K562 (cell line): ENCODE measurements at regions not wholly inside any gene's neighbourhood (a gene's known extent, or its start where the extent isn't known, plus 50 kb on each side); places are given as distances from the start of the nearest gene placed in this dataset.

Experiments used
- ATAC-seq: fragments of 200-7000 bp; cut with Tn5 transposase; 3 replicates; pipeline ENCODE4 v1.9.1; 2020; ENCODE audit warnings: moderate library complexity
- BruUV-seq: library from RNA; stranded (reverse); fragments of 400-500 nt; replicated peaks from 2 replicates; lab custom pipeline; 2021; lab: Mats Ljungman, UMichigan
- CTCF ChIA-PET: fragments of 300-600 bp; formaldehyde crosslinking; extraction: SDS; loops from one replicate; lab custom pipeline; 2021; ENCODE audit warnings: low intra/inter-chr PET ratio; lab: Yijun Ruan, JAX
- POLR2A ChIA-PET: fragments of 300-600, 350-650 bp; sonication (Branson Sonifier 250); formaldehyde crosslinking; extraction: SDS; loops from one replicate; lab custom pipeline; 2021; ENCODE audit warnings: antibody characterized with exemption, inconsistent platforms; lab: Yijun Ruan, JAX
- DNase-seq, 4 experiments: peaks; one replicate each; pipeline versions ENCODE4 v3.0.0 to v3.0.0-alpha.2; 2011 to 2018; ENCODE audit warnings: low spot score in 3 of 4, mixed read lengths in 3 of 4; ENCODE audit errors: extremely low read depth in 1 of 4
- FAIRE-seq: peaks from 2 replicates; lab custom pipeline; 2011; peaks lifted over from hg19 to GRCh38; lab: Jason Lieb, UNC
- H2AFZ ChIP-seq: 2 replicates; pipeline ENCODE4 v1.6.0; 2011; ENCODE audit warnings: low read depth, low read length, control low read depth, inconsistent platforms
- H3K27ac ChIP-seq: fragments of 200-600 bp; 3 replicates; pipeline ENCODE4 v1.8.0; 2011; ENCODE audit warnings: low read depth, mild to moderate bottlenecking, control low read depth, inconsistent platforms, low read length, moderate library complexity, mixed read lengths; ENCODE audit errors: extremely low read depth
- H3K27me3 ChIP-seq, 2 experiments: fragments of 300-600 bp in 1 of 2; 2 replicates in 1 of 2; 3 replicates in 1 of 2; pipeline versions ENCODE4 v1.6.0 to v1.8.0; 2011; ENCODE audit warnings: inconsistent platforms in 2 of 2, low read length in 2 of 2, mild to moderate bottlenecking in 1 of 2, mixed read lengths in 1 of 2, moderate library complexity in 1 of 2; ENCODE audit not compliant: control insufficient read depth in 2 of 2, insufficient read depth in 2 of 2
- H3K36me3 ChIP-seq: fragments of 300-600 bp; 3 replicates; pipeline ENCODE4 v1.8.0; 2011; ENCODE audit warnings: mild to moderate bottlenecking, low read length, inconsistent platforms; ENCODE audit not compliant: control insufficient read depth, insufficient read depth
- H3K4me1 ChIP-seq, 2 experiments: fragments of 200-600 bp in 1 of 2; replicated peaks in 1 of 2; 2 replicates in 1 of 2; 3 replicates in 1 of 2; pipeline versions ENCODE4 v1.5.1 to v1.8.0; 2011; ENCODE audit warnings: inconsistent platforms in 2 of 2, low read length in 2 of 2, mild to moderate bottlenecking in 1 of 2, mixed read lengths in 1 of 2, moderate library complexity in 1 of 2; ENCODE audit not compliant: control insufficient read depth in 2 of 2, insufficient read depth in 2 of 2
- H3K4me2 ChIP-seq: 2 replicates; pipeline ENCODE4 v1.6.1; 2011; ENCODE audit warnings: low read length, control low read depth, inconsistent platforms, mixed read lengths; ENCODE audit not compliant: insufficient read depth
- H3K4me3 ChIP-seq: fragments of 200-600 bp; sonication (generic), shearing (Covaris generic); 2 replicates; pipeline ENCODE4 v1.5.1; 2016; ENCODE audit warnings: control low read depth, inconsistent platforms
- H3K79me2 ChIP-seq: fragments of 200-600 bp; 3 replicates; pipeline ENCODE4 v1.8.0; 2011; ENCODE audit warnings: low read length, inconsistent platforms; ENCODE audit not compliant: control insufficient read depth, insufficient read depth
- H3K9ac ChIP-seq, 2 experiments: 2 replicates each; pipeline versions ENCODE4 v1.6.0 to v1.6.1; 2011; ENCODE audit warnings: low read depth in 2 of 2, low read length in 2 of 2, control low read depth in 1 of 2, inconsistent platforms in 1 of 2, mild to moderate bottlenecking in 1 of 2, mixed read lengths in 1 of 2; ENCODE audit not compliant: insufficient read depth in 1 of 2
- H3K9me1 ChIP-seq: one replicate; pipeline ENCODE4 v1.6.0; 2011; ENCODE audit warnings: inconsistent platforms, mild to moderate bottlenecking, low read length, moderate library complexity; ENCODE audit not compliant: control insufficient read depth, insufficient read depth
- H3K9me3 ChIP-seq: replicated peaks from 2 replicates; pipeline ENCODE4 v1.5.1; 2011; ENCODE audit warnings: low read depth, low read length, inconsistent platforms; ENCODE audit not compliant: control insufficient read depth, insufficient read depth
- H4K20me1 ChIP-seq: replicated peaks from 2 replicates; pipeline ENCODE4 v1.6.1; 2011; ENCODE audit warnings: low read length, inconsistent platforms, mixed read lengths; ENCODE audit not compliant: control insufficient read depth, insufficient read depth
- CGGBP1 ChIP-seq: fragments of 250-450 bp; sonication (Bioruptor Pico); IDR thresholded peaks from 2 replicates; pipeline ENCODE4 v1.9.0; 2021; ENCODE audit warnings: mild to moderate bottlenecking
- HOXB6 ChIP-seq: fragments of 250-450 bp; sonication (Bioruptor Pico); IDR thresholded peaks from 2 replicates; pipeline ENCODE4 v1.5.1; 2022; ENCODE audit warnings: mild to moderate bottlenecking, borderline replicate concordance
- HSF4 ChIP-seq: fragments of 250-450 bp; sonication (Bioruptor Pico); IDR thresholded peaks from 2 replicates; pipeline ENCODE4 v2.1.2; 2022; ENCODE audit warnings: mild to moderate bottlenecking, moderate library complexity, borderline replicate concordance
- MAFF ChIP-seq: IDR thresholded peaks from 2 replicates; pipeline ENCODE4 v1.6.1; 2012; ENCODE audit warnings: low read length, improper control_type of control experiment
- MAFG ChIP-seq: fragments of 450-650 bp; conservative IDR thresholded peaks from 2 replicates; pipeline ENCODE4 v1.6.1; 2016; ENCODE audit warnings: missing genetic modification characterization, missing compliant biosample characterization
- MECOM ChIP-seq: fragments of 250-450 bp; sonication (Bioruptor Pico); IDR thresholded peaks from 2 replicates; pipeline ENCODE4 v1.8.0; 2022; ENCODE audit warnings: inconsistent platforms
- PTTG1 ChIP-seq: fragments of 450-650 bp; IDR thresholded peaks from 2 replicates; pipeline ENCODE4 v1.6.1; 2016; ENCODE audit warnings: low read depth, mild to moderate bottlenecking, missing genetic modification characterization, missing compliant biosample characterization
- RUNX1 ChIP-seq: sonication (generic); IDR thresholded peaks from 2 replicates; pipeline ENCODE4 v1.6.1; 2016; ENCODE audit warnings: antibody characterized with exemption, low read depth
- SMARCB1 ChIP-seq: IDR thresholded peaks from 2 replicates; pipeline ENCODE4 v1.6.1; 2011; ENCODE audit warnings: improper control_type of control experiment, low read depth; ENCODE audit not compliant: insufficient read length
- SNRNP70 ChIP-seq: fragments of 200-400 bp; formaldehyde crosslinking; optimal IDR thresholded peaks from 2 replicates; pipeline ENCODE3; 2017; ENCODE audit warnings: low read depth, low read length
- SPI1 ChIP-seq: IDR thresholded peaks from 2 replicates; pipeline ENCODE4 v1.6.1; 2011; ENCODE audit warnings: low read depth, low read length, control low read depth, borderline replicate concordance
- ZBTB1 ChIP-seq: sonication (generic); formaldehyde crosslinking; IDR thresholded peaks from 2 replicates; pipeline ENCODE4 v1.8.1; 2023; ENCODE audit warnings: missing genetic modification reagents, low read depth, mild to moderate bottlenecking, borderline replicate concordance
- ZBTB8A ChIP-seq: fragments of 450-650 bp; IDR thresholded peaks from 2 replicates; pipeline ENCODE4 v1.6.1; 2018; ENCODE audit warnings: mild to moderate bottlenecking, moderate library complexity; ENCODE audit not compliant: partially characterized antibody
- ZKSCAN3 ChIP-seq: fragments of 250-450 bp; sonication (Bioruptor Pico); IDR thresholded peaks from 2 replicates; pipeline ENCODE4 v1.4.0; 2020
- ZNF232 ChIP-seq: sonication (generic); formaldehyde crosslinking; IDR thresholded peaks from 2 replicates; pipeline ENCODE4 v1.8.0; 2022; ENCODE audit warnings: mild to moderate bottlenecking, missing genetic modification reagents
- WGBS: fragments of 100-300 bp; shearing (Covaris generic); methylation state at CpG from one replicate; pipeline ENCODE4 v1.1.6; 2016; ENCODE audit warnings: low coverage, mixed read lengths; ENCODE audit not compliant: insufficient coverage; ENCODE audit errors: missing lambda C conversion rate; 5-methylcytosine and 5-hydroxymethylcytosine counted together
- in situ Hi-C: fragments of 300-500 bp; cut with MboI; formaldehyde crosslinking; loops from 4 replicates; pipeline ENCODE4 v1.15.0; 2018; ENCODE audit warnings: inconsistent platforms, mixed read lengths
- intact Hi-C: fragments of 100-400 bp; cut with micrococcal nuclease; formaldehyde crosslinking; loops from 2 replicates; pipeline ENCODE4 v1.14.2; 2022
- TF ChIP-seq, protein P1 (sequence below), 2 experiments: fragments of 450-650 bp in 1 of 2; sonication (generic) in 1 of 2; formaldehyde crosslinking; conservative IDR thresholded peaks; 2 replicates each; pipeline versions ENCODE4 v1.4.0 to v1.8.1; 2020 to 2022; ENCODE audit warnings: mild to moderate bottlenecking in 1 of 2, missing genetic modification reagents in 1 of 2
- TF ChIP-seq, protein P2 (sequence below): fragments of 450-650 bp; formaldehyde crosslinking; conservative IDR thresholded peaks from 2 replicates; pipeline ENCODE4 v1.4.0; 2022; ENCODE audit warnings: mild to moderate bottlenecking, missing genetic modification characterization

DNA sequence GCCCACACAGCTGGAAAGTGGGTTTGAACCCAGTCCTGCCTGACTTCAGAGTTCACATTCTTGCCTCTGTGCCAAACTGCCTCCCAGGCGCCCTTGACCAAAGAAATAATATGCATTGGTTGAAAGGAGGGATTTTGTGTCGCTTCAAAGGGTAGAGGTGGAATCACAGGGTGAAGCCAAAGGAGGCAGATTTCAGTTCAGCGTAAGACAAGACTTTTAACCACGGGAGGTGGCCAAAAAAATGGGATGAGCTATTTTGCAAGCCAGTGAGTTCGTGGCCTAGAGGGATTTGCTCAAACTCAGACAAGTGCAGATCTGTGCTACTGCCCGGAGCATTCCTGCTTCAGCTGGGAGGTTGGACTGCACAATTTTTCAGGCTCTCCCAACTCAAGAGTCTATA lies 57.6 kb upstream of the RANBP3L start:
- Histone ChIP-seq H2AFZ (peak overlapping the region; percentile 36), H3K4me3 (no peak overlapping the region), H3K9me1 (no peaks in the 10 kb centered on the region), H3K27ac (no peak overlapping the region), H4K20me1 (no peaks in the 10 kb centered on the region), H3K9me3 (no peaks in the 10 kb centered on the region), H3K9ac (no peak overlapping the region), H3K36me3 (no peaks in the 10 kb centered on the region), H3K4me2 (no peak overlapping the region), H3K4me1 (no peaks in the 10 kb centered on the region), H3K27me3 (no peaks in the 10 kb centered on the region), H3K79me2 (no peaks in the 10 kb centered on the region)
- no peak for ATAC-seq
- no peak for DNase-seq
- TF ChIP-seq SPI1 (no peak), ZBTB8A (no peak), HSF4 (no peak), SNRNP70 (no peak), RUNX1 (no peak), HOXB6 (CRISPR knock-in tag) (no peak), MAFG (tag) (no peak), ZKSCAN3 (CRISPR knock-in tag) (no peak)
- ChIA-PET CTCF (no interaction called here), POLR2A (interaction anchor here (0.7 kb wide), 1 partner anchor 76 kb away, joined by 3 read pairs; no protein-coding TSS in a partner anchor)
- FAIRE-seq = no peak
- BruUV-seq = no TSS peak
- WGBS = 16% methylated on average over 6 of the region's 6 CpGs
- in situ Hi-C loops (no loop called here), intact Hi-C loops (no loop called here)

GRCh38 chr5:36360307-36360706 lies 58.6 kb upstream of the RANBP3L start:
- Histone ChIP-seq H3K36me3 (no peaks in the 10 kb centered on the region), H3K27me3 (no peaks in the 10 kb centered on the region), H3K4me1 (no peaks in the 10 kb centered on the region), H3K4me2 (no peak overlapping the region), H4K20me1 (no peaks in the 10 kb centered on the region), H3K27ac (no peak overlapping the region), H3K79me2 (no peaks in the 10 kb centered on the region), H3K9me3 (no peaks in the 10 kb centered on the region), H2AFZ (no peak overlapping the region), H3K4me3 (no peak overlapping the region), H3K9ac (no peak overlapping the region), H3K9me1 (no peaks in the 10 kb centered on the region)
- ATAC-seq = no peak
- CTCF ChIA-PET = no interaction called here
- no peak for FAIRE-seq
- intact Hi-C loops (no loop called here), in situ Hi-C loops (no loop called here)
- POLR2A ChIA-PET = no interaction called here
- WGBS = 0% methylated on average over 1 of the region's 1 CpG
- DNase-seq = no peak
- no TSS peak for BruUV-seq
- no peak for TF ChIP-seq MECOM (CRISPR knock-in tag)
- TF ChIP-seq SMARCB1 = no peak
- 0 out of 2 replicates have a peak, but pooled peaks have one; percentile 9 for TF ChIP-seq MAFF
- TF ChIP-seq CGGBP1 (CRISPR knock-in tag) = no peak
- TF ChIP-seq, protein P1, sequence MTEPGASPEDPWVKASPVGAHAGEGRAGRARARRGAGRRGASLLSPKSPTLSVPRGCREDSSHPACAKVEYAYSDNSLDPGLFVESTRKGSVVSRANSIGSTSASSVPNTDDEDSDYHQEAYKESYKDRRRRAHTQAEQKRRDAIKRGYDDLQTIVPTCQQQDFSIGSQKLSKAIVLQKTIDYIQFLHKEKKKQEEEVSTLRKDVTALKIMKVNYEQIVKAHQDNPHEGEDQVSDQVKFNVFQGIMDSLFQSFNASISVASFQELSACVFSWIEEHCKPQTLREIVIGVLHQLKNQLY (CRISPR knock-in tag; conservative IDR thresholded peaks at IDR 0.05) = no peak
- TF ChIP-seq, protein P2, sequence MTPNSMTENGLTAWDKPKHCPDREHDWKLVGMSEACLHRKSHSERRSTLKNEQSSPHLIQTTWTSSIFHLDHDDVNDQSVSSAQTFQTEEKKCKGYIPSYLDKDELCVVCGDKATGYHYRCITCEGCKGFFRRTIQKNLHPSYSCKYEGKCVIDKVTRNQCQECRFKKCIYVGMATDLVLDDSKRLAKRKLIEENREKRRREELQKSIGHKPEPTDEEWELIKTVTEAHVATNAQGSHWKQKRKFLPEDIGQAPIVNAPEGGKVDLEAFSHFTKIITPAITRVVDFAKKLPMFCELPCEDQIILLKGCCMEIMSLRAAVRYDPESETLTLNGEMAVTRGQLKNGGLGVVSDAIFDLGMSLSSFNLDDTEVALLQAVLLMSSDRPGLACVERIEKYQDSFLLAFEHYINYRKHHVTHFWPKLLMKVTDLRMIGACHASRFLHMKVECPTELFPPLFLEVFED (CRISPR knock-in tag) = no peak
- no peak for TF ChIP-seq PTTG1
- TF ChIP-seq ZBTB1 (CRISPR knock-in tag) = no peak
- TF ChIP-seq ZNF232 (CRISPR knock-in tag) = no peak
